Type B pancreatic cell (in vitro differentiated cells): ENCODE measurements at regions not wholly inside any gene's neighbourhood (a gene's known extent, or its start where the extent isn't known, plus 50 kb on each side); places are given as distances from the start of the nearest gene placed in this dataset.

Experiments
- DNase-seq: peaks from one replicate; pipeline ENCODE4 v3.0.0; 2021; ENCODE audit warnings: mixed read lengths; ENCODE audit not compliant: unreplicated experiment; ENCODE audit errors: extremely low spot score
- H3K27ac Mint-ChIP-seq: 2 replicates; pipeline ENCODE4 v1.8.0; 2021; ENCODE audit warnings: mild to moderate bottlenecking, mixed read lengths
- H3K27me3 Mint-ChIP-seq: 2 replicates; pipeline ENCODE4 v1.8.0; 2021; ENCODE audit warnings: mixed read lengths
- H3K36me3 Mint-ChIP-seq: 2 replicates; pipeline ENCODE4 v1.8.0; 2021; ENCODE audit warnings: mixed read lengths
- H3K4me1 Mint-ChIP-seq: one replicate; pipeline ENCODE4 v1.8.0; 2021; ENCODE audit warnings: mixed read lengths; ENCODE audit not compliant: unreplicated experiment
- H3K4me3 Mint-ChIP-seq: 2 replicates; pipeline ENCODE4 v1.8.0; 2021; ENCODE audit warnings: mild to moderate bottlenecking, mixed read lengths
- H3K9me3 Mint-ChIP-seq: 2 replicates; pipeline ENCODE4 v1.8.0; 2021; ENCODE audit warnings: mixed read lengths
- TF ChIP-seq, protein P1 (sequence below): fragments of 200-600 bp; sonication (generic); conservative IDR thresholded peaks from 2 replicates; pipeline ENCODE4 v1.5.0; 2021; ENCODE audit warnings: antibody characterized with exemption, mild to moderate bottlenecking

DNA sequence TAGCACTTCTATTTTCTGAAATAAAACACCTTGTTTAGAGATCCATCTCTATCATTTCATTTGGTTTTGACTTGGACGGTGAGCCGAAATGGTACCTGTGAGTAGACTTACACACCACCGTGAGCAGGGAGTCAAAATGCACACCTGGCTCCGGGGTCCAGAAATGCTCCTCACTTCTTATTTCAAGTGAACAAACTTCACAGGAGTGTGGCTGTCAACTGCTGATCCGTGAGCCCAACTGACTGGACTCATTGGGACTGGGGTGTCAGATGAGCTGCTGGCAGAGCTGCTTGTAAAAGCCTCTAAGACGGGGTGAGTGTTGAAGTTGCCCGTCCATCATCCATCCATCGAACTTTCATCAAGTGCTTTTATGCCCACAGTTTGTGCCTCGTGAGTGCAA, 435.5 kb downstream of the GLRX3 start:
- H3K4me3 Mint-ChIP-seq = no peak overlapping the region

DNA sequence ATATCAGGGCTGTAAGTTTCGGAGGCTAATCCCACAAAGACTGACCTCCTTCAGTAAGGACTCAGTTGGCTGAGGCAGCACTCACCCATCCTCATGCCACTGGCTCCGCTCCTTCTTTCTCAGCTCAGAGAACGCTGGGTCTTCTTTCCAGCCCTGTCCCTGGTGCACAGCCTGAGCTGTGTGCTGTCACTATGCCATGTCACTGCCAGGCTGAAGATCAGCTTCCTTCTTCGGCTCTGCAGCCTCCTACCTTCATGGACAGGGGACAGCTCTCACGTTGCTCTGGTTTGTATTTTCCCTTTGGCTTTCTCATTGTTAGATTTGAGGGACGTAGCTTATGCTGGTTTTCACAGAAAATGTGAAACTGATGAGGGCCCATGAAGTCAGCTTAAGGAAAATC, 437.3 kb downstream of the GLRX3 start:
- Mint-ChIP-seq H3K27ac (no peak overlapping the region), H3K36me3 (no peaks in the 10 kb centered on the region), H3K4me3 (no peak overlapping the region), H3K27me3 (peaks cover 48% of the 10 kb centered on the region), H3K9me3 (no peaks in the 10 kb centered on the region), H3K4me1 (no peaks in the 10 kb centered on the region)
- DNase-seq = no peak
- TF ChIP-seq, protein P1, sequence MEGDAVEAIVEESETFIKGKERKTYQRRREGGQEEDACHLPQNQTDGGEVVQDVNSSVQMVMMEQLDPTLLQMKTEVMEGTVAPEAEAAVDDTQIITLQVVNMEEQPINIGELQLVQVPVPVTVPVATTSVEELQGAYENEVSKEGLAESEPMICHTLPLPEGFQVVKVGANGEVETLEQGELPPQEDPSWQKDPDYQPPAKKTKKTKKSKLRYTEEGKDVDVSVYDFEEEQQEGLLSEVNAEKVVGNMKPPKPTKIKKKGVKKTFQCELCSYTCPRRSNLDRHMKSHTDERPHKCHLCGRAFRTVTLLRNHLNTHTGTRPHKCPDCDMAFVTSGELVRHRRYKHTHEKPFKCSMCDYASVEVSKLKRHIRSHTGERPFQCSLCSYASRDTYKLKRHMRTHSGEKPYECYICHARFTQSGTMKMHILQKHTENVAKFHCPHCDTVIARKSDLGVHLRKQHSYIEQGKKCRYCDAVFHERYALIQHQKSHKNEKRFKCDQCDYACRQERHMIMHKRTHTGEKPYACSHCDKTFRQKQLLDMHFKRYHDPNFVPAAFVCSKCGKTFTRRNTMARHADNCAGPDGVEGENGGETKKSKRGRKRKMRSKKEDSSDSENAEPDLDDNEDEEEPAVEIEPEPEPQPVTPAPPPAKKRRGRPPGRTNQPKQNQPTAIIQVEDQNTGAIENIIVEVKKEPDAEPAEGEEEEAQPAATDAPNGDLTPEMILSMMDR = no peak

More for the DNA sequence above, 435.5 kb downstream of the GLRX3 start:
- no peak for DNase-seq
- Mint-ChIP-seq H3K27me3 (peaks cover 52% of the 10 kb centered on the region), H3K4me1 (no peaks in the 10 kb centered on the region), H3K27ac (no peak overlapping the region), H3K36me3 (no peaks in the 10 kb centered on the region), H3K9me3 (no peaks in the 10 kb centered on the region)
- TF ChIP-seq, protein P1 = no peak

DNA sequence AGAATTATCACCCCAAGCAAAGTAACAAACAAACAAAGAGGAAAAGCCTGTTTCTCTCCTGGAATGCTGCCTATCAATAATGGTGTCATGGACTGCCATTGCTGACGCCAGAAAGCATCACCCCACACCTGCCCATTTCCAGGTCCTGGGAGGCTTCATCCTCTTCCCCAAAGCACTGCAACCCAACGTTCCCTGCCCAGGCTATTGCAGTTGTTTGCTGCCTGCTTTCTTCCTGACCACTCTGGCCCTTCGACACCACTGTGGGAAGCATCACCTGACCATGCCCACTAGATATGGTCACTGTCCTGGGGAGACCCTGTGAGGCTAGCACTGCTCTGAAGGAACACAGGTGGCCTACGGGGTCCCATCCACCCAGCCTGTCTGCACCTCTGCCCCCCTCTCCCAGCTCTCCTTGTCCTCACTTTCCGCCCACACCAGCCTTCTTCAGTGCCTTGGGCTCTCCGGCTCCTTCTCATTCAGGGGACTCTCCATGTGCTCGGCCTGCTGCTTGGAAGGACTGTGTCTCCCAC, 439.6 kb downstream of the GLRX3 start:
- no peak overlapping the region for H3K4me3 Mint-ChIP-seq
- no peaks in the 10 kb centered on the region for H3K36me3 Mint-ChIP-seq
- H3K9me3 Mint-ChIP-seq = no peaks in the 10 kb centered on the region
- H3K27ac Mint-ChIP-seq = no peak overlapping the region
- peaks cover 6% of the 10 kb centered on the region for H3K4me1 Mint-ChIP-seq
- TF ChIP-seq, protein P1 = no peak
- no peak for DNase-seq
- H3K27me3 Mint-ChIP-seq = peaks cover 52% of the 10 kb centered on the region

DNA sequence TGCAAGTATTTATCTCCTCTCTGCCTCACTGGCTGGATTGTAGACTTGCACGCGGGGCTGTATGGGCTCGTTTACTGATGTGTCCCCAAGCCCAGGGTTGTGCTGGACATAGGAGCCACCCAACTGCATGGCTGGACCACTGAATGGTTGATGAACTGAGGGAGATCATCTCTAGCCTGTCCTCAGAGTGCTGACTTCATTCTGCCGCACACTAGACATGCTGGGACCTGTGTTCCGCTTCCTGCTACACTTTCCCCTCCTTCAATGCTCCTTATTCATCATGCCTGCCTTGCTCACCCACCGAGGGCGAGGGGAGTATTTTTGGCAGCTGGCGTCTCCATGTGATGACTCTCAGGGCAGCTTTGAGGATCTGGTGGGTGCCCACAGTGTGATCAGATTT, 440.2 kb downstream of the GLRX3 start:
- no peaks in the 10 kb centered on the region for H3K9me3 Mint-ChIP-seq

DNA sequence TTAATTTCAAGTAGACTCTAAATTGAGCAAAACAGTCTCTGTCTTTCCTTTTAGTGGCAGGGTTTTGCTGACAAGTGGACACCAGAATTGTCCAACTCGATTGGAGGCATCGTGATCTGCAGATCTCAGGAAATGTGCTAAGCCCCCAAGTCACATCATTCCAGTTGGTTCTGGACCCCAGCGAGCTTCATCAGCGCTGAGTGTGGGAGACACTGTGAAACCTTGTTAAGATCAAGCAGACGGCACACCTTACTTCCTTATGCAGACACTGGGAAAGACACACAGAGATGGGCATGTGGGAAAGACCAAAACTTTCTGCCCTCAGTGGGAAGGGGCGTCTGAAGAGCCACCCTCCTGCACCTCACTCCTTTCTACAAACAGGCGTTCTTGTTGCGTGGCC, 440.8 kb downstream of the GLRX3 start:
- H3K27me3 Mint-ChIP-seq = peaks cover 50% of the 10 kb centered on the region
- H3K4me1 Mint-ChIP-seq = peaks cover 6% of the 10 kb centered on the region
- no peaks in the 10 kb centered on the region for H3K9me3 Mint-ChIP-seq
- H3K27ac Mint-ChIP-seq = no peak overlapping the region
- H3K36me3 Mint-ChIP-seq = no peaks in the 10 kb centered on the region
- DNase-seq = no peak
- TF ChIP-seq, protein P1 = no peak
- no peak overlapping the region for H3K4me3 Mint-ChIP-seq

More for the DNA sequence above, 440.2 kb downstream of the GLRX3 start:
- Mint-ChIP-seq H3K4me3 (no peak overlapping the region), H3K4me1 (peaks cover 6% of the 10 kb centered on the region), H3K36me3 (no peaks in the 10 kb centered on the region), H3K27ac (no peak overlapping the region), H3K27me3 (peaks cover 52% of the 10 kb centered on the region)
- TF ChIP-seq, protein P1 = no peak
- no peak for DNase-seq
